ENCODE measurements at regions not wholly inside any gene's neighbourhood (a gene's known extent, or its start where the extent isn't known, plus 50 kb on each side); places are given as distances from the start of the nearest gene placed in this dataset.

DNA sequence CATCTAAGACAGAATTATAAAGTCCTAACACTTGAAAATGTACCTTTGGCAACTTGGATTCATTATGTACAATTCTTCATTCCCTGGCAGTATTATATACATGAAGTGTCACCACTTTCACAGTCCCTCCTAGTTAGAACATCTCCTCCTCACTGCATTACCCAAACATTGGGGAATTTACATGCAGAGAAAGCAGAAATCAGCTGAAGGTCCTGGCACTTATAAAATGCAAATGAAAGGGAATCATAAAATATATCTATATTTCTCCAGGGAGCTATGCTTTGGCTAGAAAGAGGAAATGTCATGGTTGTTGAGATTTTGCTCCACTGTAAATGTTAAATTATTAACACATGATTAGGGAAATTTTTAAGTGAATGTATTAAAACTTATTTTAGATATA is 835.6 kb upstream of the SLIT2 start:
- Histone ChIP-seq H3K27me3 (no peaks in the 10 kb centered on the region), H3K4me3 (no peak overlapping the region)
- DNase-seq = no peak

DNA sequence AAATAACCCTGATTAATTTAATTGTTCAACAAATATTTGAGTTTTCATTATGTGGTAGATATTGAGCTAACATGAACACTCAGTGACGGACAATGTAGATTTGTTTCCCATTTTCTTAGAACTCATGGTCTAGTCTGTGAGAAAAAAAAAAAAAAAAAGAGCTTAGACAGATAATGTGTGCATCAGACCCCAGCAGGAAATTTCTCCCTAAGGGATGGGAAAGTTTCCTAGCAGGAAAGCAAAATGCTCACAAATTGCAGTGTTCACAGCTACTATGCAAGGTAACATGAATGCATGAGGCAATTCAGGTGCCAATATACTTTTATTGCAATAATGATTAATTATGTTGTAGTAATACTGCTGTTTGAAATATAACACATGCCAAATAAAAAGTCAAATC is 843.2 kb upstream of the SLIT2 start:
- no peaks in the 10 kb centered on the region for H3K36me3 ChIP-seq
- no peak for DNase-seq
- 80 to 92% methylated on average over 1 of the region's 1 CpG for WGBS, 2 donors
- no peaks in the 10 kb centered on the region for H3K27me3 ChIP-seq
- TF ChIP-seq POLR2AphosphoS5 (IDR thresholded peaks at IDR 0.05) (no peak), EP300 (IDR thresholded peaks at IDR 0.05) (no peak), POLR2A (IDR thresholded peaks at IDR 0.05) (no peak)
- TF ChIP-seq, protein P1, sequence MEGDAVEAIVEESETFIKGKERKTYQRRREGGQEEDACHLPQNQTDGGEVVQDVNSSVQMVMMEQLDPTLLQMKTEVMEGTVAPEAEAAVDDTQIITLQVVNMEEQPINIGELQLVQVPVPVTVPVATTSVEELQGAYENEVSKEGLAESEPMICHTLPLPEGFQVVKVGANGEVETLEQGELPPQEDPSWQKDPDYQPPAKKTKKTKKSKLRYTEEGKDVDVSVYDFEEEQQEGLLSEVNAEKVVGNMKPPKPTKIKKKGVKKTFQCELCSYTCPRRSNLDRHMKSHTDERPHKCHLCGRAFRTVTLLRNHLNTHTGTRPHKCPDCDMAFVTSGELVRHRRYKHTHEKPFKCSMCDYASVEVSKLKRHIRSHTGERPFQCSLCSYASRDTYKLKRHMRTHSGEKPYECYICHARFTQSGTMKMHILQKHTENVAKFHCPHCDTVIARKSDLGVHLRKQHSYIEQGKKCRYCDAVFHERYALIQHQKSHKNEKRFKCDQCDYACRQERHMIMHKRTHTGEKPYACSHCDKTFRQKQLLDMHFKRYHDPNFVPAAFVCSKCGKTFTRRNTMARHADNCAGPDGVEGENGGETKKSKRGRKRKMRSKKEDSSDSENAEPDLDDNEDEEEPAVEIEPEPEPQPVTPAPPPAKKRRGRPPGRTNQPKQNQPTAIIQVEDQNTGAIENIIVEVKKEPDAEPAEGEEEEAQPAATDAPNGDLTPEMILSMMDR (IDR thresholded peaks at IDR 0.05) = no peak
- intact Hi-C loops (cut with DNase I) = no loop called here
- H3K9me3 ChIP-seq = no peaks in the 10 kb centered on the region
- no peaks in the 10 kb centered on the region for H3K4me1 ChIP-seq
- no peak overlapping the region for H3K4me3 ChIP-seq
- H3K27ac ChIP-seq = no peak overlapping the region

More for the DNA sequence above, 835.6 kb upstream of the SLIT2 start:
- TF ChIP-seq EP300 (IDR thresholded peaks at IDR 0.05) = no peak
- TF ChIP-seq POLR2A (IDR thresholded peaks at IDR 0.05) = no peak
- TF ChIP-seq POLR2AphosphoS5 (IDR thresholded peaks at IDR 0.05) = no peak
- TF ChIP-seq, protein P1 (IDR thresholded peaks at IDR 0.05) = no peak
- H3K4me1 ChIP-seq = no peaks in the 10 kb centered on the region
- H3K27ac ChIP-seq = no peak overlapping the region
- no peaks in the 10 kb centered on the region for H3K36me3 ChIP-seq
- no peaks in the 10 kb centered on the region for H3K9me3 ChIP-seq
- intact Hi-C loops (cut with DNase I) = no loop called here

DNA sequence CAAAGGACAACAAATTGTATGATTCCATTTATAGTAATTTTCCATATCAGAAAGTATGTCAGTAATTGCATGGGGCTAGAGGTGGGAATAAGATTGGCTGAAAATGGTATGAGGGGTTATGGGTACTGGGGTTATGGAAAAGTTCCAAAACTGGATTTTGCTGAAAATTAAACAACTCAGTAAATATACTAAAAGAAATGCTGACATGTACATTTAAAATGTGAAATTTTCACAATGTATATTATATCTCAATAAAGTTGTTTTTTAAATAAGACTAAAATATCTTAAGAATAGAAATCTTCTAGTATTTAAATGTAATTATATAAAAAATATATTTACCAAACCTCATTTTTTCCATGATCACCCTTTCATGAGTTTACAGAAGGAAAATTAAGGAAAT is 844.9 kb upstream of the SLIT2 start:
- DNase-seq = no peak
- Histone ChIP-seq H3K4me3 (no peak overlapping the region), H3K36me3 (no peaks in the 10 kb centered on the region), H3K27ac (no peak overlapping the region), H3K9me3 (no peaks in the 10 kb centered on the region), H3K4me1 (peaks cover 0 to 3% (median 0%) of the 10 kb centered on the region in 4 donors), H3K27me3 (no peaks in the 10 kb centered on the region)
- TF ChIP-seq POLR2AphosphoS5 (IDR thresholded peaks at IDR 0.05) (no peak), POLR2A (IDR thresholded peaks at IDR 0.05) (no peak), EP300 (IDR thresholded peaks at IDR 0.05) (no peak)
- TF ChIP-seq, protein P1 (IDR thresholded peaks at IDR 0.05) = no peak
- intact Hi-C loops (cut with DNase I) = no loop called here

GRCh38 chr4:19403786-19404370 is 847.8 kb upstream of the SLIT2 start:
- intact Hi-C loops (cut with DNase I) = no loop called here
- 77 to 78% methylated on average over 5 of the region's 5 CpGs for WGBS, 2 donors
- Histone ChIP-seq H3K4me3 (no peak overlapping the region), H3K27ac (no peak overlapping the region), H3K27me3 (no peaks in the 10 kb centered on the region), H3K9me3 (no peaks in the 10 kb centered on the region), H3K4me1 (peaks cover 0 to 10% (median 0%) of the 10 kb centered on the region in 4 donors), H3K36me3 (no peaks in the 10 kb centered on the region)
- TF ChIP-seq POLR2A (IDR thresholded peaks at IDR 0.05) = no peak
- DNase-seq = no peak

DNA sequence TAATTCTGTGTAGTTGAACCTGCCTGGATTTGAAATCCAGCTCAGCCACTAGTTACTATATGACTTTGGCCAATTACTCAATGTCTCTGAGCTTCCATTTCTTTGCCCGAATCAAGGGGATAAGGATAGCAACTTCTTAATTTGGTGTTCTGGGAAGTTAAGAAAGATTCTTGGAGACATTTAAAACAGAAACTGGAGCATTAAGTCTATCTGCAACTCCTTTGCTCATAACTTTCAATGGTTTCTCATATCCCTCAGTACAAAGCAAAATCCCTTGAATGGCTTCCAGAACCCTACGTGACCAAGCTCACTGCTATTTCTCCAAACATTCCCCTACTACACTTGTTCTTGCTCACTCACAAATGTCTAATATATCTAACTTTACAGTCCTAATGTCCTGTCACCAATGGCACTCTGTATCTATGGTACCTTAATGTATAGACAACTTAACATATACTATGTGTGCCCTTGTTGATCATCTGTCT is 849.1 kb upstream of the SLIT2 start:
- Histone ChIP-seq H3K27ac (no peak overlapping the region), H3K27me3 (no peaks in the 10 kb centered on the region), H3K4me3 (no peak overlapping the region), H3K36me3 (no peaks in the 10 kb centered on the region), H3K9me3 (no peaks in the 10 kb centered on the region), H3K4me1 (peaks cover 0 to 10% (median 0%) of the 10 kb centered on the region in 4 donors)
- intact Hi-C loops (cut with DNase I) = no loop called here
- WGBS, 2 donors = 78 to 85% methylated on average over 2 of the region's 2 CpGs
- DNase-seq = no peak
- TF ChIP-seq EP300 (IDR thresholded peaks at IDR 0.05) (no peak), POLR2A (IDR thresholded peaks at IDR 0.05) (no peak), POLR2AphosphoS5 (IDR thresholded peaks at IDR 0.05) (no peak)
- TF ChIP-seq, protein P1 (IDR thresholded peaks at IDR 0.05) = no peak

Data from sigmoid colon (tissue), 6 donors.